ENCODE measurements at regions not wholly inside any gene's neighbourhood (a gene's known extent, or its start where the extent isn't known, plus 50 kb on each side); places are given as distances from the start of the nearest gene placed in this dataset.

DNA sequence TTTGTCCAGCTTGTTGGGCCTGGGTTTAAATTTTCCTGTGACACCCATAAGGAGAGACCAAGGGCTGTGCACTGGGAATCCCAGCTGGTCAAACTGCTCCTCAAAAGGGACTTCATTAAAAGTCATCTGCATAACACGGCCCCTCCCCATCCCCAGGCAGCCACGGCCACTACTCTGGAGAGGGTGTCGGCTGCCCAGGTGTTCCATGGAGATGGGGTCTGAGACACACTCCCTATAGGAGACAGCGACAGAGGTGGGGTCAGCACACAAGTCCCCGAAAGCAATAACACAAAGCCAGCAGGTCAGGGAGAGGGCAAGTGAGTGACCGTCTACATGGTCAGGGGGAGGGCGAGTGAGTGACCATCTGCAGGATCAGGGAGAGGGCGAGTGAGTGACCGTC lies 75.6 kb upstream of the BCL11B start:
- no peaks in the 10 kb centered on the region for H3K9me3 ChIP-seq (ENCODE audit: control insufficient read depth, insufficient read depth, low read depth, low read length)
- H3K4me3 ChIP-seq (replicated peaks in 1 of 4; ENCODE audit: control extremely low read depth in 1 of 4, insufficient read depth in 1 of 4, low read depth in 3 of 4, low read length in 4 of 4): no peak overlapping the region
- DNase-seq (ENCODE audit: low read depth in 2 of 2): no peak
- TF ChIP-seq EZH2 (IDR thresholded peaks at IDR 0.05; ENCODE audit: low read length, missing control alignments): no peak
- TF ChIP-seq, protein P1, sequence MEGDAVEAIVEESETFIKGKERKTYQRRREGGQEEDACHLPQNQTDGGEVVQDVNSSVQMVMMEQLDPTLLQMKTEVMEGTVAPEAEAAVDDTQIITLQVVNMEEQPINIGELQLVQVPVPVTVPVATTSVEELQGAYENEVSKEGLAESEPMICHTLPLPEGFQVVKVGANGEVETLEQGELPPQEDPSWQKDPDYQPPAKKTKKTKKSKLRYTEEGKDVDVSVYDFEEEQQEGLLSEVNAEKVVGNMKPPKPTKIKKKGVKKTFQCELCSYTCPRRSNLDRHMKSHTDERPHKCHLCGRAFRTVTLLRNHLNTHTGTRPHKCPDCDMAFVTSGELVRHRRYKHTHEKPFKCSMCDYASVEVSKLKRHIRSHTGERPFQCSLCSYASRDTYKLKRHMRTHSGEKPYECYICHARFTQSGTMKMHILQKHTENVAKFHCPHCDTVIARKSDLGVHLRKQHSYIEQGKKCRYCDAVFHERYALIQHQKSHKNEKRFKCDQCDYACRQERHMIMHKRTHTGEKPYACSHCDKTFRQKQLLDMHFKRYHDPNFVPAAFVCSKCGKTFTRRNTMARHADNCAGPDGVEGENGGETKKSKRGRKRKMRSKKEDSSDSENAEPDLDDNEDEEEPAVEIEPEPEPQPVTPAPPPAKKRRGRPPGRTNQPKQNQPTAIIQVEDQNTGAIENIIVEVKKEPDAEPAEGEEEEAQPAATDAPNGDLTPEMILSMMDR (conservative IDR thresholded peaks at IDR 0.05 in 1 of 2, IDR thresholded peaks at IDR 0.05 in 1 of 2; ENCODE audit: low read depth in 1 of 2, low read length in 2 of 2): no peak
- no peak overlapping the region for H3K4me2 ChIP-seq (ENCODE audit: extremely low read depth, insufficient read depth, low read length)
- H3K27ac ChIP-seq (ENCODE audit: insufficient read depth, low read length): no peak overlapping the region
- no peak overlapping the region for H2AFZ ChIP-seq (ENCODE audit: low read length)
- no peaks in the 10 kb centered on the region for H4K20me1 ChIP-seq (ENCODE audit: control insufficient read depth, extremely low read depth, insufficient read depth, low read length)
- no peaks in the 10 kb centered on the region for H3K27me3 ChIP-seq (ENCODE audit: control insufficient read depth, insufficient read depth, low read length)
- H3K36me3 ChIP-seq (ENCODE audit: control insufficient read depth, insufficient read depth, low read length): no peaks in the 10 kb centered on the region
- H3K4me1 ChIP-seq (ENCODE audit: control insufficient read depth, extremely low read depth, insufficient read depth, low read length): no peaks in the 10 kb centered on the region
- no peak overlapping the region for H3K9ac ChIP-seq (ENCODE audit: insufficient read depth, low read length)
- H3K79me2 ChIP-seq (ENCODE audit: control insufficient read depth, insufficient read depth, low read length): no peaks in the 10 kb centered on the region

DNA sequence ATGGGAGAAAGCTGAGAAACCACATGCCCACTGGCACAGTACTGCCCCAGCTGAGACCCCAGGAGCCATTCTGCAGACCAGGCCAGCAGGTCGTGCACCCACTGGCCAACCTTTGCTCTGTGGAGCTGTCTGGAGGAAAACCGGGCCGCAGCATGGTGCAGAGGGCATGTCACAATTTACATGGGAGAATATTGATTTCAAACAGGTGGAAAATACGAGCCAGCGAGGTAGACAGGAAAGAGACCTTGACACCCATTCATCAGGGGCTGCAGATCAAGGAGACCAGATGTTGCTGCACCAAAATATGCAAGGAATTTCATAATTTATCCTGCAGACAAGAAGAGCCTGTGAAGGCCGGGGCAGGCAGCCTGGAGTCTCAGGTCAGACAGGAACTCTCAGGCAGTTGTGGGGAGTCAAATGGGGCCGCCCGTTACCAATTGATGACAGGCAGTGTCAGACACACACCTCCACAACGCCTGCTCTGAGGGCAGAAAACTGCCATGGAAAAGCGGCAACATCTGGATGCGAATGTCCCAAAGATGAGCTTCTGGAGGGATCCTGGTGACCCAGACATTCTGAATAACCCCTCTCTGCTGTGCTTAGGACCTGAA lies 74.6 kb upstream of the BCL11B start:
- Histone ChIP-seq H3K4me2 (ENCODE audit: extremely low read depth, insufficient read depth, low read length) (no peak overlapping the region), H3K4me1 (ENCODE audit: control insufficient read depth, extremely low read depth, insufficient read depth, low read length) (no peaks in the 10 kb centered on the region), H3K9me3 (ENCODE audit: control insufficient read depth, insufficient read depth, low read depth, low read length) (no peaks in the 10 kb centered on the region), H4K20me1 (ENCODE audit: control insufficient read depth, extremely low read depth, insufficient read depth, low read length) (no peaks in the 10 kb centered on the region), H2AFZ (ENCODE audit: low read length) (no peak overlapping the region), H3K36me3 (ENCODE audit: control insufficient read depth, insufficient read depth, low read length) (no peaks in the 10 kb centered on the region), H3K4me3 (replicated peaks in 1 of 4; ENCODE audit: control extremely low read depth in 1 of 4, insufficient read depth in 1 of 4, low read depth in 3 of 4, low read length in 4 of 4) (no peak overlapping the region), H3K79me2 (ENCODE audit: control insufficient read depth, insufficient read depth, low read length) (no peaks in the 10 kb centered on the region), H3K27ac (ENCODE audit: insufficient read depth, low read length) (no peak overlapping the region), H3K9ac (ENCODE audit: insufficient read depth, low read length) (no peak overlapping the region), H3K27me3 (ENCODE audit: control insufficient read depth, insufficient read depth, low read length) (no peaks in the 10 kb centered on the region)
- TF ChIP-seq, protein P1 (conservative IDR thresholded peaks at IDR 0.05 in 1 of 2, IDR thresholded peaks at IDR 0.05 in 1 of 2; ENCODE audit: low read depth in 1 of 2, low read length in 2 of 2): no peak
- no peak for TF ChIP-seq EZH2 (IDR thresholded peaks at IDR 0.05; ENCODE audit: low read length, missing control alignments)
- no peak for DNase-seq (ENCODE audit: low read depth in 2 of 2)

DNA sequence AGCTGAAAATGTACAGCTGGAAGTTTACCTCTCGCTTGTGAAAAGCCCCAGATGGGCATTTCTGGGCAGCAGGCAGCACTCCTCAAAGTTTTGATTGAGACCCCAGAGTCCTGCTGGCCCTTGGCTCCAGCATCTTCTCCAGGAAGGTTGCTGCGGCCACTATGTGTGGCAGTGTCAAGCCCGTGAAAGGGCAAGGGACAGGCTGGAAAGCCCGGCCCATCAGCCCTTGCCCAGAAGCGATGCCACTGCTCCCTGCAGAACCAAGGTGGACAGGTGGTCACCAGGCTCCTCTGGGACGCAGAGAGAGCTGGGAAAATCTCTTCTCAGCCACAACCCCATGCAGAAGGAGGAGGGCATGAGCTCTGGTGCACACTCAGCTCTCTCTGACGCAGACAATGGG lies 73.5 kb upstream of the BCL11B start:
- H3K4me2 ChIP-seq (ENCODE audit: extremely low read depth, insufficient read depth, low read length): no peak overlapping the region

More for the DNA sequence above, 73.5 kb upstream of the BCL11B start:
- Histone ChIP-seq H3K36me3 (ENCODE audit: control insufficient read depth, insufficient read depth, low read length) (no peaks in the 10 kb centered on the region), H3K4me3 (replicated peaks in 1 of 4; ENCODE audit: control extremely low read depth in 1 of 4, insufficient read depth in 1 of 4, low read depth in 3 of 4, low read length in 4 of 4) (no peak overlapping the region), H3K79me2 (ENCODE audit: control insufficient read depth, insufficient read depth, low read length) (no peaks in the 10 kb centered on the region), H2AFZ (ENCODE audit: low read length) (no peak overlapping the region), H3K9me3 (ENCODE audit: control insufficient read depth, insufficient read depth, low read depth, low read length) (no peaks in the 10 kb centered on the region), H3K27me3 (ENCODE audit: control insufficient read depth, insufficient read depth, low read length) (no peaks in the 10 kb centered on the region), H4K20me1 (ENCODE audit: control insufficient read depth, extremely low read depth, insufficient read depth, low read length) (no peaks in the 10 kb centered on the region), H3K4me1 (ENCODE audit: control insufficient read depth, extremely low read depth, insufficient read depth, low read length) (no peaks in the 10 kb centered on the region), H3K27ac (ENCODE audit: insufficient read depth, low read length) (no peak overlapping the region), H3K9ac (ENCODE audit: insufficient read depth, low read length) (no peak overlapping the region)
- no peak for DNase-seq (ENCODE audit: low read depth in 2 of 2)
- no peak for TF ChIP-seq EZH2 (IDR thresholded peaks at IDR 0.05; ENCODE audit: low read length, missing control alignments)
- TF ChIP-seq, protein P1 (conservative IDR thresholded peaks at IDR 0.05 in 1 of 2, IDR thresholded peaks at IDR 0.05 in 1 of 2; ENCODE audit: low read depth in 1 of 2, low read length in 2 of 2): no peak
